ENCODE measurements at regions not wholly inside any gene's neighbourhood (a gene's known extent, or its start where the extent isn't known, plus 50 kb on each side); places are given as distances from the start of the nearest gene placed in this dataset.

DNA sequence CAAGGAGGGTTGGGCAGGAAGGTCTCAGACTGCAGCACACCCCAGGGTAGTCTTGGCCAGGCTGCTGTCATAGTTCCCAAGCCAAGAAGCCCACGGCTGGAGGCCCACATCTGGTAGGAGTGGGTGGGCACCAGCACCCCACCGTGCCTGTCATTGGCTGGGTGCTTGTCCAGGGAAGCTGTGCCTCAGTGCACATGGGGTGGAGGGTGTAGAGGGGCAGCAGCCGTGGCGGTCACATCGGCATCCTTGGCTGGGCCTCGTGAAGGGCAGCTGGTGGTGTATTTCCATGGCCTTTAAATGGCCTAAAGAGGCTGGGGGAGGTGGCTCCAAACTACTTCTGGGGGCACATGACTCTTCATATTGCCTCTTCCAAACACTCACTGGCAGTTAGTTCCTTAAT is 119.6 kb upstream of the USP24 start:
- no peak for TF ChIP-seq TAF1 (IDR thresholded peaks at IDR 0.05; ENCODE audit: low read depth, low read length)
- TF ChIP-seq POLR2A (IDR thresholded peaks at IDR 0.05; ENCODE audit: low read depth, low read length) = no peak
- no peak for TF ChIP-seq POLR2AphosphoS5 (IDR thresholded peaks at IDR 0.05; ENCODE audit: low read depth, low read length)
- no peak for TF ChIP-seq PAX5 (IDR thresholded peaks at IDR 0.05; ENCODE audit: insufficient read depth, low read length, severe bottlenecking)
- no peak for TF ChIP-seq SPI1 (IDR thresholded peaks at IDR 0.05; ENCODE audit: low read depth, low read length)
- no peak for TF ChIP-seq POU2F2 (IDR thresholded peaks at IDR 0.05; ENCODE audit: low read depth, low read length)
